ENCODE measurements at regions not wholly inside any gene's neighbourhood (a gene's known extent, or its start where the extent isn't known, plus 50 kb on each side); places are given as distances from the start of the nearest gene placed in this dataset.

- no peak overlapping the region for H4K8ac ChIP-seq (ENCODE audit: low read depth, low read length)
- no peak overlapping the region for H2AK5ac ChIP-seq (ENCODE audit: low read length)
- H3K36me3 ChIP-seq (ENCODE audit: control insufficient read depth, insufficient read depth, low read length), result no peaks in the 10 kb centered on the region
- no peak overlapping the region for H3K4me2 ChIP-seq (ENCODE audit: low read length)
- no peaks in the 10 kb centered on the region for H3K27me3 ChIP-seq (ENCODE audit: insufficient read depth, low read length, poor library complexity)
- no peak overlapping the region for H2BK120ac ChIP-seq (ENCODE audit: low read depth, low read length)
- H3K9ac ChIP-seq (ENCODE audit: low read length), result no peak overlapping the region
- H3K4me1 ChIP-seq (ENCODE audit: control insufficient read depth, low read depth, low read length), result no peaks in the 10 kb centered on the region
- no peak overlapping the region for H3K27ac ChIP-seq (ENCODE audit: low read depth, low read length)
- no peak overlapping the region for H3K4me3 ChIP-seq (ENCODE audit: low read length)
- no peak overlapping the region for H3K18ac ChIP-seq (ENCODE audit: low read length)
- H4K5ac ChIP-seq (ENCODE audit: low read length), result no peak overlapping the region
- no peaks in the 10 kb centered on the region for H3K79me2 ChIP-seq (ENCODE audit: control insufficient read depth, insufficient read depth, low read length)
- no peaks in the 10 kb centered on the region for H3K79me1 ChIP-seq (ENCODE audit: low read length)
- no peak overlapping the region for H3K23ac ChIP-seq (ENCODE audit: low read length)
- no peak overlapping the region for H3K4ac ChIP-seq (ENCODE audit: low read depth, low read length)
- no peak overlapping the region for H2BK15ac ChIP-seq (replicated peaks; ENCODE audit: low read depth)
- no CpG with 5 or more reads among the region's 2 CpGs for WGBS (ENCODE audit: extremely low coverage, insufficient coverage, low lambda C conversion rate)
- no peak overlapping the region for H3K56ac ChIP-seq (ENCODE audit: low read length)
- no peak overlapping the region for H2BK5ac ChIP-seq (ENCODE audit: low read length)
- DNase-seq, result no peak
These were observed 86.3 kb upstream of the NANOS1 start for GRCh38 chr10:118943253-118943652.

- no peak overlapping the region for H3K9ac ChIP-seq (ENCODE audit: low read length)
- no peak overlapping the region for H3K18ac ChIP-seq (ENCODE audit: low read length)
- H3K23ac ChIP-seq (ENCODE audit: low read length), result no peak overlapping the region
- no peak overlapping the region for H2AK5ac ChIP-seq (ENCODE audit: low read length)
- no peak overlapping the region for H4K5ac ChIP-seq (ENCODE audit: low read length)
- no peak overlapping the region for H3K4me2 ChIP-seq (ENCODE audit: low read length)
- H3K36me3 ChIP-seq (ENCODE audit: control insufficient read depth, insufficient read depth, low read length), result no peaks in the 10 kb centered on the region
- DNase-seq, result peak; percentile 43
- no peak overlapping the region for H3K4me3 ChIP-seq (ENCODE audit: low read length)
- no peak overlapping the region for H2BK5ac ChIP-seq (ENCODE audit: low read length)
- no peaks in the 10 kb centered on the region for H3K4me1 ChIP-seq (ENCODE audit: control insufficient read depth, low read depth, low read length)
- no peaks in the 10 kb centered on the region for H3K79me2 ChIP-seq (ENCODE audit: control insufficient read depth, insufficient read depth, low read length)
- no peak overlapping the region for H4K8ac ChIP-seq (ENCODE audit: low read depth, low read length)
- WGBS (ENCODE audit: extremely low coverage, insufficient coverage, low lambda C conversion rate), result no CpG with 5 or more reads among the region's 8 CpGs
- no peaks in the 10 kb centered on the region for H3K27me3 ChIP-seq (ENCODE audit: insufficient read depth, low read length, poor library complexity)
- no peak overlapping the region for H3K27ac ChIP-seq (ENCODE audit: low read depth, low read length)
- no peak overlapping the region for H2BK15ac ChIP-seq (replicated peaks; ENCODE audit: low read depth)
- H3K79me1 ChIP-seq (ENCODE audit: low read length), result no peaks in the 10 kb centered on the region
- H2BK120ac ChIP-seq (ENCODE audit: low read depth, low read length), result no peak overlapping the region
- no peak overlapping the region for H3K4ac ChIP-seq (ENCODE audit: low read depth, low read length)
- peak overlapping the region; percentile 37 for H3K56ac ChIP-seq (ENCODE audit: low read length)
These were observed 84.4 kb upstream of the NANOS1 start for GRCh38 chr10:118944959-118945633.

- H3K9ac ChIP-seq (ENCODE audit: low read length), result no peak overlapping the region
- H3K36me3 ChIP-seq (ENCODE audit: control insufficient read depth, insufficient read depth, low read length), result no peaks in the 10 kb centered on the region
- H3K79me2 ChIP-seq (ENCODE audit: control insufficient read depth, insufficient read depth, low read length), result no peaks in the 10 kb centered on the region
- H3K56ac ChIP-seq (ENCODE audit: low read length), result no peak overlapping the region
- no peak overlapping the region for H4K8ac ChIP-seq (ENCODE audit: low read depth, low read length)
- no peak overlapping the region for H2AK5ac ChIP-seq (ENCODE audit: low read length)
- no peaks in the 10 kb centered on the region for H3K4me1 ChIP-seq (ENCODE audit: control insufficient read depth, low read depth, low read length)
- H3K27ac ChIP-seq (ENCODE audit: low read depth, low read length), result no peak overlapping the region
- H2BK15ac ChIP-seq (replicated peaks; ENCODE audit: low read depth), result no peak overlapping the region
- no peaks in the 10 kb centered on the region for H3K27me3 ChIP-seq (ENCODE audit: insufficient read depth, low read length, poor library complexity)
- H3K23ac ChIP-seq (ENCODE audit: low read length), result no peak overlapping the region
- H4K5ac ChIP-seq (ENCODE audit: low read length), result no peak overlapping the region
- no peak overlapping the region for H2BK5ac ChIP-seq (ENCODE audit: low read length)
- no peak overlapping the region for H2BK120ac ChIP-seq (ENCODE audit: low read depth, low read length)
- no peak overlapping the region for H3K4me2 ChIP-seq (ENCODE audit: low read length)
- H3K18ac ChIP-seq (ENCODE audit: low read length), result no peak overlapping the region
- H3K79me1 ChIP-seq (ENCODE audit: low read length), result no peaks in the 10 kb centered on the region
- H3K4me3 ChIP-seq (ENCODE audit: low read length), result no peak overlapping the region
- WGBS (ENCODE audit: extremely low coverage, insufficient coverage, low lambda C conversion rate), result no CpG with 5 or more reads among the region's 3 CpGs
- H3K4ac ChIP-seq (ENCODE audit: low read depth, low read length), result no peak overlapping the region
- no peak for DNase-seq
These were observed 80.7 kb upstream of the NANOS1 start for GRCh38 chr10:118948786-118949185.

- DNase-seq, result no peak
- H4K8ac ChIP-seq (ENCODE audit: low read depth, low read length), result no peak overlapping the region
- no peaks in the 10 kb centered on the region for H3K27me3 ChIP-seq (ENCODE audit: insufficient read depth, low read length, poor library complexity)
- H3K56ac ChIP-seq (ENCODE audit: low read length), result no peak overlapping the region
- H2AK5ac ChIP-seq (ENCODE audit: low read length), result no peak overlapping the region
- H3K36me3 ChIP-seq (ENCODE audit: control insufficient read depth, insufficient read depth, low read length), result no peaks in the 10 kb centered on the region
- H4K5ac ChIP-seq (ENCODE audit: low read length), result no peak overlapping the region
- H2BK15ac ChIP-seq (replicated peaks; ENCODE audit: low read depth), result no peak overlapping the region
- H3K4me1 ChIP-seq (ENCODE audit: control insufficient read depth, low read depth, low read length), result no peaks in the 10 kb centered on the region
- H3K27ac ChIP-seq (ENCODE audit: low read depth, low read length), result no peak overlapping the region
- no peak overlapping the region for H3K9ac ChIP-seq (ENCODE audit: low read length)
- no CpG with 5 or more reads among the region's 1 CpG for WGBS (ENCODE audit: extremely low coverage, insufficient coverage, low lambda C conversion rate)
- no peak overlapping the region for H2BK5ac ChIP-seq (ENCODE audit: low read length)
- H3K4me3 ChIP-seq (ENCODE audit: low read length), result no peak overlapping the region
- no peak overlapping the region for H3K4ac ChIP-seq (ENCODE audit: low read depth, low read length)
- H2BK120ac ChIP-seq (ENCODE audit: low read depth, low read length), result no peak overlapping the region
- H3K4me2 ChIP-seq (ENCODE audit: low read length), result no peak overlapping the region
- no peak overlapping the region for H3K18ac ChIP-seq (ENCODE audit: low read length)
- no peaks in the 10 kb centered on the region for H3K79me1 ChIP-seq (ENCODE audit: low read length)
- no peak overlapping the region for H3K23ac ChIP-seq (ENCODE audit: low read length)
- H3K79me2 ChIP-seq (ENCODE audit: control insufficient read depth, insufficient read depth, low read length), result no peaks in the 10 kb centered on the region
These were observed 79.3 kb upstream of the NANOS1 start for GRCh38 chr10:118950190-118950680.

GRCh38 chr10:118950997-118951637, 78.4 kb upstream of the NANOS1 start:
- no peak overlapping the region for H3K4me2 ChIP-seq (ENCODE audit: low read length)
- H3K79me1 ChIP-seq (ENCODE audit: low read length), result no peaks in the 10 kb centered on the region
- no CpG with 5 or more reads among the region's 11 CpGs for WGBS (ENCODE audit: extremely low coverage, insufficient coverage, low lambda C conversion rate)
- H3K9ac ChIP-seq (ENCODE audit: low read length), result no peak overlapping the region
- no peak overlapping the region for H3K4ac ChIP-seq (ENCODE audit: low read depth, low read length)
- H3K23ac ChIP-seq (ENCODE audit: low read length), result no peak overlapping the region
- no peak overlapping the region for H3K4me3 ChIP-seq (ENCODE audit: low read length)
- H2AK5ac ChIP-seq (ENCODE audit: low read length), result no peak overlapping the region
- no peak overlapping the region for H2BK5ac ChIP-seq (ENCODE audit: low read length)
- no peaks in the 10 kb centered on the region for H3K79me2 ChIP-seq (ENCODE audit: control insufficient read depth, insufficient read depth, low read length)
- H4K5ac ChIP-seq (ENCODE audit: low read length), result no peak overlapping the region
- no peaks in the 10 kb centered on the region for H3K4me1 ChIP-seq (ENCODE audit: control insufficient read depth, low read depth, low read length)
- no peaks in the 10 kb centered on the region for H3K27me3 ChIP-seq (ENCODE audit: insufficient read depth, low read length, poor library complexity)
- H3K56ac ChIP-seq (ENCODE audit: low read length), result no peak overlapping the region
- DNase-seq, result no peak
- H3K18ac ChIP-seq (ENCODE audit: low read length), result no peak overlapping the region
- H4K8ac ChIP-seq (ENCODE audit: low read depth, low read length), result no peak overlapping the region
- no peaks in the 10 kb centered on the region for H3K36me3 ChIP-seq (ENCODE audit: control insufficient read depth, insufficient read depth, low read length)
- H2BK15ac ChIP-seq (replicated peaks; ENCODE audit: low read depth), result no peak overlapping the region
- no peak overlapping the region for H3K27ac ChIP-seq (ENCODE audit: low read depth, low read length)
- H2BK120ac ChIP-seq (ENCODE audit: low read depth, low read length), result no peak overlapping the region

Measured in mesendoderm (in vitro differentiated cells).